SK-N-SH treated with all-trans-retinoic acid at 6 μM for 48 hours (cell line): ENCODE measurements at regions not wholly inside any gene's neighbourhood (a gene's known extent, or its start where the extent isn't known, plus 50 kb on each side); places are given as distances from the start of the nearest gene placed in this dataset.

Experiments
- ATAC-seq: fragments of 200-7000 bp; cut with Tn5 transposase; 3 replicates; pipeline ENCODE4 v1.9.1; 2020; ENCODE audit warnings: mild to moderate bottlenecking, moderate library complexity
- ARNTL ChIP-seq: fragments of 450-650 bp; formaldehyde crosslinking; IDR thresholded peaks from 2 replicates; pipeline ENCODE4 v1.5.0; 2020; ENCODE audit warnings: low read depth, mild to moderate bottlenecking, moderate library complexity, borderline replicate concordance
- BACH2 ChIP-seq: fragments of 250-450 bp; sonication (Bioruptor Pico); IDR thresholded peaks from 2 replicates; pipeline ENCODE4 v1.9.0; 2021; ENCODE audit warnings: mild to moderate bottlenecking, borderline replicate concordance
- CSDC2 ChIP-seq: fragments of 250-450 bp; sonication (Bioruptor Pico); IDR thresholded peaks from 2 replicates; pipeline ENCODE4 v1.5.0; 2020; ENCODE audit warnings: mild to moderate bottlenecking, moderate library complexity
- CSRNP3 ChIP-seq: fragments of 250-450 bp; sonication (Bioruptor Pico); IDR thresholded peaks from 2 replicates; pipeline ENCODE4 v1.5.1; 2021; ENCODE audit warnings: mild to moderate bottlenecking, moderate library complexity
- ESRRG ChIP-seq: fragments of 250-450 bp; sonication (Bioruptor Pico); IDR thresholded peaks from 2 replicates; pipeline ENCODE4 v1.6.1; 2021; ENCODE audit warnings: mild to moderate bottlenecking
- ISL1 ChIP-seq: fragments of 250-450 bp; sonication (Bioruptor Pico); IDR thresholded peaks from 2 replicates; pipeline ENCODE4 v2.1.2; 2022; ENCODE audit warnings: mild to moderate bottlenecking, moderate library complexity
- POU6F1 ChIP-seq: fragments of 250-450 bp; sonication (Bioruptor Pico); IDR thresholded peaks from 2 replicates; pipeline ENCODE4 v1.8.0; 2021; ENCODE audit warnings: low read depth, mild to moderate bottlenecking, moderate library complexity, borderline replicate concordance
- PPARA ChIP-seq: fragments of 250-450 bp; sonication (Bioruptor Pico); IDR thresholded peaks from 2 replicates; pipeline ENCODE4 v1.5.0; 2020; ENCODE audit warnings: mild to moderate bottlenecking, borderline replicate concordance
- RARB ChIP-seq: fragments of 250-450 bp; sonication (Bioruptor Pico); IDR thresholded peaks from 2 replicates; pipeline ENCODE4 v1.8.0; 2021; ENCODE audit warnings: mild to moderate bottlenecking, moderate library complexity
- SNAI2 ChIP-seq: fragments of 250-450 bp; sonication (Bioruptor Pico); IDR thresholded peaks from 2 replicates; pipeline ENCODE4 v1.5.0; 2020; ENCODE audit warnings: mild to moderate bottlenecking, moderate library complexity
- TCF4 ChIP-seq: fragments of 250-450 bp; sonication (Bioruptor Pico); IDR thresholded peaks from 2 replicates; pipeline ENCODE4 v1.8.0; 2021; ENCODE audit warnings: mild to moderate bottlenecking, moderate library complexity, borderline replicate concordance
- TOX ChIP-seq: fragments of 250-450 bp; sonication (Bioruptor Pico); IDR thresholded peaks from 2 replicates; pipeline ENCODE4 v1.8.0; 2021; ENCODE audit warnings: mild to moderate bottlenecking, moderate library complexity, borderline replicate concordance
- TSHZ2 ChIP-seq: fragments of 250-450 bp; sonication (Bioruptor Pico); IDR thresholded peaks from 2 replicates; pipeline ENCODE4 v1.5.0; 2020; ENCODE audit warnings: mild to moderate bottlenecking, moderate library complexity
- ZC3H10 ChIP-seq: fragments of 250-450 bp; sonication (Bioruptor Pico); IDR thresholded peaks from 2 replicates; pipeline ENCODE4 v1.5.1; 2021; ENCODE audit warnings: mild to moderate bottlenecking, moderate library complexity
- ZFP3 ChIP-seq: fragments of 250-450 bp; sonication (Bioruptor Pico); IDR thresholded peaks from 2 replicates; pipeline ENCODE4 v1.5.0; 2020; ENCODE audit warnings: mild to moderate bottlenecking, moderate library complexity
- ZFP30 ChIP-seq: fragments of 450-650 bp; formaldehyde crosslinking; IDR thresholded peaks from 2 replicates; pipeline ENCODE4 v1.5.0; 2022; ENCODE audit warnings: mild to moderate bottlenecking, moderate library complexity
- ZNF565 ChIP-seq: fragments of 450-650 bp; formaldehyde crosslinking; conservative IDR thresholded peaks from 2 replicates; pipeline ENCODE4 v1.5.0; 2020; ENCODE audit warnings: low read depth, mild to moderate bottlenecking, moderate library complexity
- ZNF70 ChIP-seq: fragments of 450-650 bp; formaldehyde crosslinking; IDR thresholded peaks from 2 replicates; pipeline ENCODE4 v1.5.0; 2020; ENCODE audit warnings: mild to moderate bottlenecking, moderate library complexity
- ZNF8 ChIP-seq: fragments of 450-650 bp; formaldehyde crosslinking; IDR thresholded peaks from 2 replicates; pipeline ENCODE4 v1.5.0; 2020; ENCODE audit warnings: mild to moderate bottlenecking, moderate library complexity

GRCh38 chr17:77358801-77359200 lies 218.0 kb downstream of the SEC14L1 start:
- TF ChIP-seq ZNF565 (CRISPR knock-in tag) (no peak), ISL1 (CRISPR knock-in tag) (no peak), CSDC2 (CRISPR knock-in tag) (no peak), ARNTL (CRISPR knock-in tag) (no peak), ZNF70 (CRISPR knock-in tag) (no peak), PPARA (CRISPR knock-in tag) (no peak), CSRNP3 (no peak), RARB (CRISPR knock-in tag) (no peak), TSHZ2 (no peak), SNAI2 (CRISPR knock-in tag) (no peak), ZNF8 (CRISPR knock-in tag) (no peak), POU6F1 (CRISPR knock-in tag) (no peak), ZFP30 (CRISPR knock-in tag) (no peak), TOX (CRISPR knock-in tag) (no peak), BACH2 (CRISPR knock-in tag) (no peak)

GRCh38 chr17:77359236-77359635 lies 218.5 kb downstream of the SEC14L1 start:
- no peak for TF ChIP-seq TSHZ2
- no peak for TF ChIP-seq CSDC2 (CRISPR knock-in tag)
- no peak for TF ChIP-seq ZC3H10
- no peak for TF ChIP-seq ESRRG (CRISPR knock-in tag)
- TF ChIP-seq PPARA (CRISPR knock-in tag): no peak
- no peak for TF ChIP-seq ZFP30 (CRISPR knock-in tag)
- no peak for TF ChIP-seq ARNTL (CRISPR knock-in tag)
- no peak for TF ChIP-seq ZFP3 (CRISPR knock-in tag)
- no peak for TF ChIP-seq POU6F1 (CRISPR knock-in tag)
- no peak for TF ChIP-seq TCF4 (CRISPR knock-in tag)
- no peak for TF ChIP-seq ZNF8 (CRISPR knock-in tag)
- TF ChIP-seq ZNF70 (CRISPR knock-in tag): no peak
- TF ChIP-seq ISL1 (CRISPR knock-in tag): no peak
- no peak for TF ChIP-seq TOX (CRISPR knock-in tag)
- no peak for TF ChIP-seq SNAI2 (CRISPR knock-in tag)
- ATAC-seq: no peak

More at GRCh38 chr17:77358801-77359200, 218.0 kb downstream of the SEC14L1 start:
- ATAC-seq: no peak
